ENCODE measurements at regions not wholly inside any gene's neighbourhood (a gene's known extent, or its start where the extent isn't known, plus 50 kb on each side); places are given as distances from the start of the nearest gene placed in this dataset.

DNA sequence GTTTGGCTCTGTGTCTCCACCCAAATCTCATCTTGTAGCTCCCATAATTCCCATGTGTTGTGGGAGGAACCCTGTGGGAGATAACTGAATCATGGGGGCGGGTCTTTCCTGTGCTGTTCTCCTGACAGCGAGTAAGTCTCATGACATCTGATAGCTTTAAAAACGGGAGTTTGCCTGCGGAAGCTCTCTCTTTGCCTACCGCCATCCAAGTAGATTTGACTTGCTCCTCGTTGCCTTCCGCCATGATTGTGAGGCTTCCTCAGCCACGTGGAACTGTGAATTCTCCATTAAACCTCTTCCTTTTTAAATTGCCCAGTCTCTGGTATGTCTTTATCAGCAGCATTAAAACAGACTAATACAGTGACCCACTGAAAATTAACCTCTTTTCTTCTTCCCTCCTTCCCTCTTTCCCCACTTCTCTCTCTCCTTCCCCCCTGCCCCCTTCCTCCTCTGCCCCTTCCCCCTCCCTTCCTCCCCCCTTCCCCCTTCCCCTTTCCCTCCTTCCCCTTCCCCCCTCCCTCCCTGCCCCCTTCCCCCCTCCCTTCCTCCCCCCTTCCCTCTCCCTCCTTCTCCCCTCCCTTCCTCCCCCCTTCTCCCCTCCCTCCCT is 818.8 kb downstream of the SLC4A3 start:
- H2BK20ac ChIP-seq (ENCODE audit: low read depth, low read length, poor library complexity, severe bottlenecking) = no peak overlapping the region
- no peak overlapping the region for H2AK5ac ChIP-seq (ENCODE audit: insufficient read length, low read length)
- no peak for DNase-seq
- H3K9me3 ChIP-seq (ENCODE audit: control insufficient read depth, low read depth, low read length) = no peaks in the 10 kb centered on the region
- no peak overlapping the region for H3K23ac ChIP-seq (ENCODE audit: insufficient read length, low read depth, low read length)
- H3K9me3 Mint-ChIP-seq = peaks cover 0 to 2% of the 10 kb centered on the region in 2 experiments; a peak in 1 of 5 replicates
- H3K18ac ChIP-seq (ENCODE audit: insufficient read length, low read depth, low read length) = no peak overlapping the region
- TF ChIP-seq, protein P1, sequence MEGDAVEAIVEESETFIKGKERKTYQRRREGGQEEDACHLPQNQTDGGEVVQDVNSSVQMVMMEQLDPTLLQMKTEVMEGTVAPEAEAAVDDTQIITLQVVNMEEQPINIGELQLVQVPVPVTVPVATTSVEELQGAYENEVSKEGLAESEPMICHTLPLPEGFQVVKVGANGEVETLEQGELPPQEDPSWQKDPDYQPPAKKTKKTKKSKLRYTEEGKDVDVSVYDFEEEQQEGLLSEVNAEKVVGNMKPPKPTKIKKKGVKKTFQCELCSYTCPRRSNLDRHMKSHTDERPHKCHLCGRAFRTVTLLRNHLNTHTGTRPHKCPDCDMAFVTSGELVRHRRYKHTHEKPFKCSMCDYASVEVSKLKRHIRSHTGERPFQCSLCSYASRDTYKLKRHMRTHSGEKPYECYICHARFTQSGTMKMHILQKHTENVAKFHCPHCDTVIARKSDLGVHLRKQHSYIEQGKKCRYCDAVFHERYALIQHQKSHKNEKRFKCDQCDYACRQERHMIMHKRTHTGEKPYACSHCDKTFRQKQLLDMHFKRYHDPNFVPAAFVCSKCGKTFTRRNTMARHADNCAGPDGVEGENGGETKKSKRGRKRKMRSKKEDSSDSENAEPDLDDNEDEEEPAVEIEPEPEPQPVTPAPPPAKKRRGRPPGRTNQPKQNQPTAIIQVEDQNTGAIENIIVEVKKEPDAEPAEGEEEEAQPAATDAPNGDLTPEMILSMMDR (conservative IDR thresholded peaks at IDR 0.05) = no peak
- no peaks in the 10 kb centered on the region for H3K36me3 Mint-ChIP-seq (ENCODE audit: insufficient read depth in 1 of 3, low read depth in 3 of 3)
- H3K9ac ChIP-seq (ENCODE audit: extremely low read depth, insufficient read length, low read length) = no peak overlapping the region
- H3K4me3 Mint-ChIP-seq = no peak overlapping the region
- H3K4me2 ChIP-seq (ENCODE audit: insufficient read depth, insufficient read length, low read length) = no peak overlapping the region
- no peak overlapping the region for H4K8ac ChIP-seq (replicated peaks; ENCODE audit: insufficient read length, low read depth, low read length)
- H3K27me3 ChIP-seq (ENCODE audit: insufficient read depth, low read length) = no peaks in the 10 kb centered on the region
- H4K20me1 ChIP-seq (ENCODE audit: control insufficient read depth, insufficient read depth, insufficient read length) = no peaks in the 10 kb centered on the region
- no peak overlapping the region for H4K5ac ChIP-seq (ENCODE audit: insufficient read length, low read depth, low read length)
- H3K79me1 ChIP-seq (ENCODE audit: insufficient read depth, low read depth, low read length, poor library complexity, severe bottlenecking) = no peaks in the 10 kb centered on the region
- H3K27me3 Mint-ChIP-seq (ENCODE audit: low read depth) = no peaks in the 10 kb centered on the region
- no peak overlapping the region for H3K4ac ChIP-seq (ENCODE audit: low read depth, low read length)
- H2AFZ ChIP-seq (ENCODE audit: low read length) = no peak overlapping the region
- H3T11ph ChIP-seq (ENCODE audit: low read length) = no peak overlapping the region
- no peak overlapping the region for H3K27ac Mint-ChIP-seq
- no peak overlapping the region for H2BK15ac ChIP-seq (ENCODE audit: low read depth, low read length)
- H3K79me2 ChIP-seq (ENCODE audit: insufficient read depth, low read length) = no peaks in the 10 kb centered on the region
- H3K14ac ChIP-seq (ENCODE audit: insufficient read depth, low read length) = no peak overlapping the region
- no peaks in the 10 kb centered on the region; the same call in none of the 2 replicates for H3K4me1 ChIP-seq (ENCODE audit: insufficient read depth, low read length)
- 0 out of 4 replicates have a peak, but pooled peaks cover 0 to 3% of the 10 kb centered on the region in 2 experiments for H3K4me1 Mint-ChIP-seq
- H3K56ac ChIP-seq (ENCODE audit: insufficient read length, low read depth, low read length) = no peak overlapping the region
- no peaks in the 10 kb centered on the region for H3K23me2 ChIP-seq (ENCODE audit: insufficient read length, low read depth, low read length, poor library complexity, severe bottlenecking)
- no peak overlapping the region for H2BK120ac ChIP-seq (ENCODE audit: low read depth, low read length, poor library complexity, severe bottlenecking)
- no CpG with 5 or more reads among the region's 8 CpGs for WGBS (ENCODE audit: extremely low coverage, insufficient read length, low lambda C conversion rate)
- no peak overlapping the region for H2BK12ac ChIP-seq (ENCODE audit: insufficient read length, low read depth, low read length)
- no peak overlapping the region for H4K91ac ChIP-seq (ENCODE audit: insufficient read length, low read depth, low read length)
- no peak overlapping the region for H2BK5ac ChIP-seq (ENCODE audit: insufficient read length, low read length)
- no peak overlapping the region for H3K27ac ChIP-seq (ENCODE audit: insufficient read length, low read depth, low read length)
